ENCODE measurements at regions not wholly inside any gene's neighbourhood (a gene's known extent, or its start where the extent isn't known, plus 50 kb on each side); places are given as distances from the start of the nearest gene placed in this dataset.

- no peak for TF ChIP-seq CTCF (conservative IDR thresholded peaks at IDR 0.05)
- TF ChIP-seq EZH2 (IDR thresholded peaks at IDR 0.05; ENCODE audit: low read depth), result no peak
Observed at GRCh38 chr15:69606144-69606543, 153.5 kb downstream of the RPLP1 start.

All from PC-9 (cell line).